GM23338 (cell line): ENCODE measurements at regions not wholly inside any gene's neighbourhood (a gene's known extent, or its start where the extent isn't known, plus 50 kb on each side); places are given as distances from the start of the nearest gene placed in this dataset.

Source experiments
- ATAC-seq: fragments of 200-7000 bp; cut with Tn5 transposase; 3 replicates; pipeline ENCODE4 v1.9.1; 2020
- DNase-seq: peaks from one replicate; pipeline ENCODE4 v3.0.0-alpha.2; 2015; ENCODE audit warnings: low spot score
- H2AFZ ChIP-seq: fragments of 200-600 bp; sonication (generic); 2 replicates; pipeline ENCODE4 v1.8.0; 2016; ENCODE audit warnings: antibody characterized with exemption, mild to moderate bottlenecking, moderate library complexity
- H3F3A ChIP-seq: fragments of 200-600 bp; sonication (generic); replicated peaks from 2 replicates; pipeline ENCODE4 v1.8.0; 2017; ENCODE audit warnings: antibody characterized with exemption, mixed run types, low read depth
- H3K27ac ChIP-seq: fragments of 200-600 bp; sonication (generic); 2 replicates; pipeline ENCODE4 v1.6.1; 2016; ENCODE audit warnings: low read depth
- H3K27me3 ChIP-seq: fragments of 200-600 bp; sonication (generic); 2 replicates; pipeline ENCODE4 v1.8.0; 2016; ENCODE audit warnings: mild to moderate bottlenecking, mixed run types, moderate library complexity; ENCODE audit not compliant: insufficient read depth
- H3K36me3 ChIP-seq: fragments of 200-600 bp; sonication (generic); 2 replicates; pipeline ENCODE4 v1.8.0; 2016; ENCODE audit warnings: mild to moderate bottlenecking; ENCODE audit not compliant: insufficient read depth
- H3K4me1 ChIP-seq: fragments of 200-600 bp; sonication (generic); 2 replicates; pipeline ENCODE4 v1.8.0; 2016; ENCODE audit warnings: mild to moderate bottlenecking, moderate library complexity; ENCODE audit not compliant: insufficient read depth
- H3K4me2 ChIP-seq: fragments of 200-600 bp; sonication (generic); 2 replicates; pipeline ENCODE4 v1.7.1; 2017; ENCODE audit warnings: mixed run types
- H3K4me3 ChIP-seq: fragments of 200-600 bp; sonication (generic); 2 replicates; pipeline ENCODE4 v1.6.1; 2016; ENCODE audit warnings: mixed run types
- H3K79me2 ChIP-seq: fragments of 200-600 bp; sonication (generic); replicated peaks from 2 replicates; pipeline ENCODE4 v1.8.0; 2017; ENCODE audit warnings: mild to moderate bottlenecking; ENCODE audit not compliant: insufficient read depth
- H3K9me2 ChIP-seq: fragments of 200-600 bp; sonication (generic); 2 replicates; pipeline ENCODE4 v1.8.0; 2017; ENCODE audit not compliant: insufficient read depth
- H4K20me1 ChIP-seq: fragments of 200-600 bp; sonication (generic); replicated peaks from 2 replicates; pipeline ENCODE4 v1.8.0; 2017; ENCODE audit warnings: mild to moderate bottlenecking; ENCODE audit not compliant: insufficient read depth
- H3K27ac Mint-ChIP-seq: 2 replicates; pipeline ENCODE4 v1.8.0; 2020; ENCODE audit warnings: inconsistent platforms, mild to moderate bottlenecking, moderate library complexity, mixed read lengths
- H3K27me3 Mint-ChIP-seq: 3 replicates; pipeline ENCODE4 v1.8.0; 2022; ENCODE audit warnings: low read depth, mild to moderate bottlenecking, moderate library complexity, mixed read lengths, inconsistent platforms; ENCODE audit not compliant: insufficient read depth, poor library complexity
- H3K36me3 Mint-ChIP-seq: 3 replicates; pipeline ENCODE4 v1.8.0; 2021; ENCODE audit warnings: low read depth, mild to moderate bottlenecking, inconsistent platforms, moderate library complexity, mixed read lengths
- H3K4me1 Mint-ChIP-seq: 3 replicates; pipeline ENCODE4 v1.8.0; 2020; ENCODE audit warnings: mild to moderate bottlenecking, inconsistent platforms, mixed read lengths
- H3K4me3 Mint-ChIP-seq: 3 replicates; pipeline ENCODE4 v1.8.0; 2021; ENCODE audit warnings: moderate library complexity, mild to moderate bottlenecking, inconsistent platforms, mixed read lengths
- H3K9me3 Mint-ChIP-seq: 3 replicates; pipeline ENCODE4 v1.8.0; 2020; ENCODE audit warnings: moderate library complexity, mild to moderate bottlenecking, inconsistent platforms, mixed read lengths
- EZH2 ChIP-seq: fragments of 200-600 bp; sonication (generic); IDR thresholded peaks from one replicate; pipeline ENCODE4 v1.8.0; 2017; ENCODE audit warnings: antibody characterized with exemption, mild to moderate bottlenecking, low read depth; ENCODE audit not compliant: unreplicated experiment
- JUNB ChIP-seq: IDR thresholded peaks from one replicate; pipeline ENCODE4 v1.6.1; 2016; ENCODE audit warnings: antibody characterized with exemption; ENCODE audit not compliant: unreplicated experiment
- NANOG ChIP-seq: IDR thresholded peaks from 2 replicates; pipeline ENCODE4 v1.6.1; 2016; ENCODE audit warnings: antibody characterized with exemption, borderline replicate concordance
- POLR2AphosphoS5 ChIP-seq: IDR thresholded peaks from 2 replicates; pipeline ENCODE4 v1.6.1; 2016; ENCODE audit warnings: antibody characterized with exemption, low read depth
- ZNF114 ChIP-seq: fragments of 250-450 bp; sonication (Bioruptor Pico); IDR thresholded peaks from 2 replicates; pipeline ENCODE4 v1.5.0; 2020; ENCODE audit warnings: mild to moderate bottlenecking, moderate library complexity
- ZNF331 ChIP-seq: fragments of 250-450 bp; sonication (Bioruptor Pico); IDR thresholded peaks from 2 replicates; pipeline ENCODE4 v1.5.0; 2020; ENCODE audit warnings: low read depth, mild to moderate bottlenecking, moderate library complexity
- TF ChIP-seq, protein P1 (sequence below): fragments of 250-450 bp; sonication (Bioruptor Pico); IDR thresholded peaks from 2 replicates; pipeline ENCODE4 v1.5.0; 2020; ENCODE audit warnings: mild to moderate bottlenecking, moderate library complexity
- TF ChIP-seq, protein P2 (sequence below): IDR thresholded peaks from 2 replicates; pipeline ENCODE4 v1.6.1; 2016; ENCODE audit warnings: antibody characterized with exemption
- TF ChIP-seq, protein P3 (sequence below): IDR thresholded peaks from one replicate; pipeline ENCODE4 v1.6.1; 2018; ENCODE audit warnings: antibody characterized with exemption; ENCODE audit not compliant: unreplicated experiment
- TF ChIP-seq, protein P4 (sequence below), 2 experiments: fragments of 200-600 bp in 1 of 2; sonication (generic) in 1 of 2; conservative IDR thresholded peaks; 2 replicates each; pipeline versions ENCODE4 v1.5.1 to v1.6.1; 2016 to 2017; ENCODE audit warnings: antibody characterized with exemption in 2 of 2, low read depth in 2 of 2, mild to moderate bottlenecking in 2 of 2, moderate library complexity in 1 of 2

DNA sequence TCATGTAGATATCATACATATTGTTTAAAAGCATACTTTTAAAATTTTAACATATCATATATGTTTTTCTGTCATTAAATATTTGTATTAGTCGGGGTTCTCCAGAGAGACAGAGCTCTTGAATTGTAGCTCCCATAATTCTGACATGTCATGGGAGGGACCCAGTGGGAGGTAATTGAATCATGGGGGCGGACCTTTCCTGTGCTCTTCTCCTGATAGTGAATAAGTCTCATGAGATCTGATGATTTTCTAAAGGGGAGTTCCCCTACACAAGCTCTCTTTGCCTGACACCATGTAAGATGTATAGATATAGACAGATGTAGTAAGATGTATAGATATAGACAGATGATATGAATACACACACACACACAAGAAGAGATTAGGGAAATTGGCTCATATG, 161.2 kb upstream of the ABI3BP start:
- H3K79me2 ChIP-seq: no peaks in the 10 kb centered on the region
- DNase-seq (no peak), ATAC-seq (no peak)
- no peaks in the 10 kb centered on the region for H3K27me3 Mint-ChIP-seq
- H3F3A ChIP-seq: no peaks in the 10 kb centered on the region
- H3K9me2 ChIP-seq: no peaks in the 10 kb centered on the region
- no peak overlapping the region for H3K4me2 ChIP-seq
- no peak overlapping the region for H2AFZ ChIP-seq
- no peaks in the 10 kb centered on the region for H3K36me3 ChIP-seq
- H3K27ac Mint-ChIP-seq: no peak overlapping the region
- H3K27me3 ChIP-seq: no peaks in the 10 kb centered on the region
- no peak overlapping the region for H3K27ac ChIP-seq
- H3K9me3 Mint-ChIP-seq: no peaks in the 10 kb centered on the region
- H3K4me3 Mint-ChIP-seq: no peak overlapping the region
- H4K20me1 ChIP-seq: no peaks in the 10 kb centered on the region
- TF ChIP-seq, protein P1, sequence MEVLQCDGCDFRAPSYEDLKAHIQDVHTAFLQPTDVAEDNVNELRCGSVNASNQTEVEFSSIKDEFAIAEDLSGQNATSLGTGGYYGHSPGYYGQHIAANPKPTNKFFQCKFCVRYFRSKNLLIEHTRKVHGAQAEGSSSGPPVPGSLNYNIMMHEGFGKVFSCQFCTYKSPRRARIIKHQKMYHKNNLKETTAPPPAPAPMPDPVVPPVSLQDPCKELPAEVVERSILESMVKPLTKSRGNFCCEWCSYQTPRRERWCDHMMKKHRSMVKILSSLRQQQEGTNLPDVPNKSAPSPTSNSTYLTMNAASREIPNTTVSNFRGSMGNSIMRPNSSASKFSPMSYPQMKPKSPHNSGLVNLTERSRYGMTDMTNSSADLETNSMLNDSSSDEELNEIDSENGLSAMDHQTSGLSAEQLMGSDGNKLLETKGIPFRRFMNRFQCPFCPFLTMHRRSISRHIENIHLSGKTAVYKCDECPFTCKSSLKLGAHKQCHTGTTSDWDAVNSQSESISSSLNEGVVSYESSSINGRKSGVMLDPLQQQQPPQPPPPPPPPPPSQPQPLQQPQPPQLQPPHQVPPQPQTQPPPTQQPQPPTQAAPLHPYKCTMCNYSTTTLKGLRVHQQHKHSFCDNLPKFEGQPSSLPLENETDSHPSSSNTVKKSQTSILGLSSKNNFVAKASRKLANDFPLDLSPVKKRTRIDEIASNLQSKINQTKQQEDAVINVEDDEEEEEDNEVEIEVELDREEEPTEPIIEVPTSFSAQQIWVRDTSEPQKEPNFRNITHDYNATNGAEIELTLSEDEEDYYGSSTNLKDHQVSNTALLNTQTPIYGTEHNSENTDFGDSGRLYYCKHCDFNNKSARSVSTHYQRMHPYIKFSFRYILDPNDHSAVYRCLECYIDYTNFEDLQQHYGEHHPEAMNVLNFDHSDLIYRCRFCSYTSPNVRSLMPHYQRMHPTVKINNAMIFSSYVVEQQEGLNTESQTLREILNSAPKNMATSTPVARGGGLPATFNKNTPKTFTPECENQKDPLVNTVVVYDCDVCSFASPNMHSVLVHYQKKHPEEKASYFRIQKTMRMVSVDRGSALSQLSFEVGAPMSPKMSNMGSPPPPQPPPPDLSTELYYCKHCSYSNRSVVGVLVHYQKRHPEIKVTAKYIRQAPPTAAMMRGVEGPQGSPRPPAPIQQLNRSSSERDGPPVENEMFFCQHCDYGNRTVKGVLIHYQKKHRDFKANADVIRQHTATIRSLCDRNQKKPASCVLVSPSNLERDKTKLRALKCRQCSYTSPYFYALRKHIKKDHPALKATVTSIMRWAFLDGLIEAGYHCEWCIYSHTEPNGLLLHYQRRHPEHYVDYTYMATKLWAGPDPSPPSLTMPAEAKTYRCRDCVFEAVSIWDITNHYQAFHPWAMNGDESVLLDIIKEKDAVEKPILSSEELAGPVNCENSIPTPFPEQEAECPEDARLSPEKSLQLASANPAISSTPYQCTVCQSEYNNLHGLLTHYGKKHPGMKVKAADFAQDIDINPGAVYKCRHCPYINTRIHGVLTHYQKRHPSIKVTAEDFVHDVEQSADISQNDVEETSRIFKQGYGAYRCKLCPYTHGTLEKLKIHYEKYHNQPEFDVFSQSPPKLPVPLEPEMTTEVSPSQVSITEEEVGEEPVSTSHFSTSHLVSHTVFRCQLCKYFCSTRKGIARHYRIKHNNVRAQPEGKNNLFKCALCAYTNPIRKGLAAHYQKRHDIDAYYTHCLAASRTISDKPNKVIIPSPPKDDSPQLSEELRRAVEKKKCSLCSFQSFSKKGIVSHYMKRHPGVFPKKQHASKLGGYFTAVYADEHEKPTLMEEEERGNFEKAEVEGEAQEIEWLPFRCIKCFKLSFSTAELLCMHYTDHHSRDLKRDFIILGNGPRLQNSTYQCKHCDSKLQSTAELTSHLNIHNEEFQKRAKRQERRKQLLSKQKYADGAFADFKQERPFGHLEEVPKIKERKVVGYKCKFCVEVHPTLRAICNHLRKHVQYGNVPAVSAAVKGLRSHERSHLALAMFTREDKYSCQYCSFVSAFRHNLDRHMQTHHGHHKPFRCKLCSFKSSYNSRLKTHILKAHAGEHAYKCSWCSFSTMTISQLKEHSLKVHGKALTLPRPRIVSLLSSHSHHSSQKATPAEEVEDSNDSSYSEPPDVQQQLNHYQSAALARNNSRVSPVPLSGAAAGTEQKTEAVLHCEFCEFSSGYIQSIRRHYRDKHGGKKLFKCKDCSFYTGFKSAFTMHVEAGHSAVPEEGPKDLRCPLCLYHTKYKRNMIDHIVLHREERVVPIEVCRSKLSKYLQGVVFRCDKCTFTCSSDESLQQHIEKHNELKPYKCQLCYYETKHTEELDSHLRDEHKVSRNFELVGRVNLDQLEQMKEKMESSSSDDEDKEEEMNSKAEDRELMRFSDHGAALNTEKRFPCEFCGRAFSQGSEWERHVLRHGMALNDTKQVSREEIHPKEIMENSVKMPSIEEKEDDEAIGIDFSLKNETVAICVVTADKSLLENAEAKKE (CRISPR knock-in tag): no peak
- TF ChIP-seq, protein P2, sequence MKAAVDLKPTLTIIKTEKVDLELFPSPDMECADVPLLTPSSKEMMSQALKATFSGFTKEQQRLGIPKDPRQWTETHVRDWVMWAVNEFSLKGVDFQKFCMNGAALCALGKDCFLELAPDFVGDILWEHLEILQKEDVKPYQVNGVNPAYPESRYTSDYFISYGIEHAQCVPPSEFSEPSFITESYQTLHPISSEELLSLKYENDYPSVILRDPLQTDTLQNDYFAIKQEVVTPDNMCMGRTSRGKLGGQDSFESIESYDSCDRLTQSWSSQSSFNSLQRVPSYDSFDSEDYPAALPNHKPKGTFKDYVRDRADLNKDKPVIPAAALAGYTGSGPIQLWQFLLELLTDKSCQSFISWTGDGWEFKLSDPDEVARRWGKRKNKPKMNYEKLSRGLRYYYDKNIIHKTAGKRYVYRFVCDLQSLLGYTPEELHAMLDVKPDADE: no peak
- no peak for TF ChIP-seq ZNF331 (CRISPR knock-in tag)
- no peak for TF ChIP-seq EZH2
- TF ChIP-seq, protein P3, sequence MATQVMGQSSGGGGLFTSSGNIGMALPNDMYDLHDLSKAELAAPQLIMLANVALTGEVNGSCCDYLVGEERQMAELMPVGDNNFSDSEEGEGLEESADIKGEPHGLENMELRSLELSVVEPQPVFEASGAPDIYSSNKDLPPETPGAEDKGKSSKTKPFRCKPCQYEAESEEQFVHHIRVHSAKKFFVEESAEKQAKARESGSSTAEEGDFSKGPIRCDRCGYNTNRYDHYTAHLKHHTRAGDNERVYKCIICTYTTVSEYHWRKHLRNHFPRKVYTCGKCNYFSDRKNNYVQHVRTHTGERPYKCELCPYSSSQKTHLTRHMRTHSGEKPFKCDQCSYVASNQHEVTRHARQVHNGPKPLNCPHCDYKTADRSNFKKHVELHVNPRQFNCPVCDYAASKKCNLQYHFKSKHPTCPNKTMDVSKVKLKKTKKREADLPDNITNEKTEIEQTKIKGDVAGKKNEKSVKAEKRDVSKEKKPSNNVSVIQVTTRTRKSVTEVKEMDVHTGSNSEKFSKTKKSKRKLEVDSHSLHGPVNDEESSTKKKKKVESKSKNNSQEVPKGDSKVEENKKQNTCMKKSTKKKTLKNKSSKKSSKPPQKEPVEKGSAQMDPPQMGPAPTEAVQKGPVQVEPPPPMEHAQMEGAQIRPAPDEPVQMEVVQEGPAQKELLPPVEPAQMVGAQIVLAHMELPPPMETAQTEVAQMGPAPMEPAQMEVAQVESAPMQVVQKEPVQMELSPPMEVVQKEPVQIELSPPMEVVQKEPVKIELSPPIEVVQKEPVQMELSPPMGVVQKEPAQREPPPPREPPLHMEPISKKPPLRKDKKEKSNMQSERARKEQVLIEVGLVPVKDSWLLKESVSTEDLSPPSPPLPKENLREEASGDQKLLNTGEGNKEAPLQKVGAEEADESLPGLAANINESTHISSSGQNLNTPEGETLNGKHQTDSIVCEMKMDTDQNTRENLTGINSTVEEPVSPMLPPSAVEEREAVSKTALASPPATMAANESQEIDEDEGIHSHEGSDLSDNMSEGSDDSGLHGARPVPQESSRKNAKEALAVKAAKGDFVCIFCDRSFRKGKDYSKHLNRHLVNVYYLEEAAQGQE: no peak
- TF ChIP-seq, protein P4, sequence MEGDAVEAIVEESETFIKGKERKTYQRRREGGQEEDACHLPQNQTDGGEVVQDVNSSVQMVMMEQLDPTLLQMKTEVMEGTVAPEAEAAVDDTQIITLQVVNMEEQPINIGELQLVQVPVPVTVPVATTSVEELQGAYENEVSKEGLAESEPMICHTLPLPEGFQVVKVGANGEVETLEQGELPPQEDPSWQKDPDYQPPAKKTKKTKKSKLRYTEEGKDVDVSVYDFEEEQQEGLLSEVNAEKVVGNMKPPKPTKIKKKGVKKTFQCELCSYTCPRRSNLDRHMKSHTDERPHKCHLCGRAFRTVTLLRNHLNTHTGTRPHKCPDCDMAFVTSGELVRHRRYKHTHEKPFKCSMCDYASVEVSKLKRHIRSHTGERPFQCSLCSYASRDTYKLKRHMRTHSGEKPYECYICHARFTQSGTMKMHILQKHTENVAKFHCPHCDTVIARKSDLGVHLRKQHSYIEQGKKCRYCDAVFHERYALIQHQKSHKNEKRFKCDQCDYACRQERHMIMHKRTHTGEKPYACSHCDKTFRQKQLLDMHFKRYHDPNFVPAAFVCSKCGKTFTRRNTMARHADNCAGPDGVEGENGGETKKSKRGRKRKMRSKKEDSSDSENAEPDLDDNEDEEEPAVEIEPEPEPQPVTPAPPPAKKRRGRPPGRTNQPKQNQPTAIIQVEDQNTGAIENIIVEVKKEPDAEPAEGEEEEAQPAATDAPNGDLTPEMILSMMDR (conservative IDR thresholded peaks at IDR 0.05; ENCODE audit: low read depth in 2 of 2): no peak
- TF ChIP-seq JUNB: no peak
- TF ChIP-seq POLR2AphosphoS5: no peak
- TF ChIP-seq ZNF114 (CRISPR knock-in tag): no peak
- no peak for TF ChIP-seq NANOG
- H3K4me1 ChIP-seq: no peaks in the 10 kb centered on the region
- H3K4me3 ChIP-seq: no peak overlapping the region
- no peaks in the 10 kb centered on the region for H3K4me1 Mint-ChIP-seq
- H3K36me3 Mint-ChIP-seq: no peaks in the 10 kb centered on the region
